ENCODE measurements at regions not wholly inside any gene's neighbourhood (a gene's known extent, or its start where the extent isn't known, plus 50 kb on each side); places are given as distances from the start of the nearest gene placed in this dataset.

DNA sequence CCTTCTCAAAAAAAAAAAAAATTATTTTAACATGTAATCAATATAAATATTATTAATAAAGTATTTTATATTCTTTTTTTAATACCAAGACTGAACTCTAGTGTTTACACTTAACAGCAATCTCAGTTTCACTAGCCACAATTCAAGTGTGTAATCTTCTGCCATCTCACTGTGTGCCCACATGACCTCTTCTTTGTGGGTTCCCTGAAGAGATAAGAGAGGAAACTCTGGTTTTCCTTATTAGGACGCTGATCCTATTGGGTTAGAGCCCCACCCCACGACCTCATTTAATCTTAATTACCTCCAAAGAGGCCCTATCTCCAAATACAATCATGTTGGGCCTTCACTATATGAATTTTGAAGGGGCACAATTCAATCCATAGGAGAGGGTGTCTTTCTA is 177.6 kb downstream of the STK31 start:
- no peaks in the 10 kb centered on the region for H3K4me1 ChIP-seq
- intact Hi-C loops (cut with DNase I; ENCODE audit: low total_unique reads): no loop called here
- H3K27ac ChIP-seq: no peak overlapping the region
- H3K4me3 ChIP-seq: no peak overlapping the region
- TF ChIP-seq, protein P1, sequence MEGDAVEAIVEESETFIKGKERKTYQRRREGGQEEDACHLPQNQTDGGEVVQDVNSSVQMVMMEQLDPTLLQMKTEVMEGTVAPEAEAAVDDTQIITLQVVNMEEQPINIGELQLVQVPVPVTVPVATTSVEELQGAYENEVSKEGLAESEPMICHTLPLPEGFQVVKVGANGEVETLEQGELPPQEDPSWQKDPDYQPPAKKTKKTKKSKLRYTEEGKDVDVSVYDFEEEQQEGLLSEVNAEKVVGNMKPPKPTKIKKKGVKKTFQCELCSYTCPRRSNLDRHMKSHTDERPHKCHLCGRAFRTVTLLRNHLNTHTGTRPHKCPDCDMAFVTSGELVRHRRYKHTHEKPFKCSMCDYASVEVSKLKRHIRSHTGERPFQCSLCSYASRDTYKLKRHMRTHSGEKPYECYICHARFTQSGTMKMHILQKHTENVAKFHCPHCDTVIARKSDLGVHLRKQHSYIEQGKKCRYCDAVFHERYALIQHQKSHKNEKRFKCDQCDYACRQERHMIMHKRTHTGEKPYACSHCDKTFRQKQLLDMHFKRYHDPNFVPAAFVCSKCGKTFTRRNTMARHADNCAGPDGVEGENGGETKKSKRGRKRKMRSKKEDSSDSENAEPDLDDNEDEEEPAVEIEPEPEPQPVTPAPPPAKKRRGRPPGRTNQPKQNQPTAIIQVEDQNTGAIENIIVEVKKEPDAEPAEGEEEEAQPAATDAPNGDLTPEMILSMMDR (IDR thresholded peaks at IDR 0.05): no peak
- no peaks in the 10 kb centered on the region for H3K9me3 ChIP-seq
- H3K36me3 ChIP-seq: no peaks in the 10 kb centered on the region
- DNase-seq: no peak
- H3K27me3 ChIP-seq: no peaks in the 10 kb centered on the region

DNA sequence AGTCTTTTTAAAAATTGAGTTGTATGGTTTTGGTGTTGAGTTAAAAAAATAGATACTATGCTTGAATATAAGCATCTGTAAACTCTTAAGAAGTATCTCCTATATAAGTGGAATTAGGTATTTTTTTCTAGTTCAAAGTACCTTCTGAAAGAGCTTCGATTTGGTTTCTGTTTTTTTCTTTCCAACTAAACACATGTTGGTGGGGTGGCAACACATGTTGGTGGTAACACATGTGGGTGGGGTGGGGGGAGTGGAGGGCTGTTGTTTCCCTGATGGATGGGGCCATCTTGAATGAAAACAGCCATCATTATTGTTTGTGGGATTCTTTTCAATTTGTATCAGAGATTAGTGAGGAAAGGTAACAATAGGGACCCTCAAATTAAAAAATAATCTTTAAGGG is 178.9 kb downstream of the STK31 start:
- no peak for DNase-seq
- TF ChIP-seq, protein P1 (IDR thresholded peaks at IDR 0.05): no peak
- Histone ChIP-seq H3K4me1 (no peaks in the 10 kb centered on the region), H3K9me3 (no peaks in the 10 kb centered on the region), H3K36me3 (no peaks in the 10 kb centered on the region), H3K4me3 (no peak overlapping the region), H3K27ac (no peak overlapping the region), H3K27me3 (no peaks in the 10 kb centered on the region)
- intact Hi-C loops (cut with DNase I; ENCODE audit: low total_unique reads): no loop called here

DNA sequence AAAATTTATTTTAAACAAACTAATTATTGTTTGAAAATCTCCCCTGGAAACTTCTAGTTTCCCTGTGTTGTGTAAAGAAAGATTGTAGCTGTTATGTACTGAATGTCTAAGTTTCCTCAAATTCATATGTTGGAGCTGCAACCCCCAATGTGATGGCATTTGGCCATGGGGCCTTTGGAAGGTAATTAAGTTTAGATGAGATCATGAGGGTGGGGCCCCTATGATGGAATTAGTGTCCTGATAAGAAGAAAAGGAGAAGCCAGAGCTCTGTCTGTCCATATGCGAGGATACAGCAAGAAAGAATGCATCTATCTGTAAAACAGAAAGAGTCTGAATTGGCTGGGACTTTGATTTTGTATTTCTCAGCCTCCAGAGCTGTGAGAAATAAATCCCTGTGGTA is 179.5 kb downstream of the STK31 start:
- intact Hi-C loops (cut with DNase I; ENCODE audit: low total_unique reads): no loop called here
- TF ChIP-seq, protein P1 (IDR thresholded peaks at IDR 0.05): no peak
- H3K27ac ChIP-seq: no peak overlapping the region
- no peaks in the 10 kb centered on the region for H3K36me3 ChIP-seq
- H3K27me3 ChIP-seq: no peaks in the 10 kb centered on the region
- no peaks in the 10 kb centered on the region for H3K9me3 ChIP-seq
- no peak overlapping the region for H3K4me3 ChIP-seq
- no peaks in the 10 kb centered on the region for H3K4me1 ChIP-seq
- DNase-seq: no peak

DNA sequence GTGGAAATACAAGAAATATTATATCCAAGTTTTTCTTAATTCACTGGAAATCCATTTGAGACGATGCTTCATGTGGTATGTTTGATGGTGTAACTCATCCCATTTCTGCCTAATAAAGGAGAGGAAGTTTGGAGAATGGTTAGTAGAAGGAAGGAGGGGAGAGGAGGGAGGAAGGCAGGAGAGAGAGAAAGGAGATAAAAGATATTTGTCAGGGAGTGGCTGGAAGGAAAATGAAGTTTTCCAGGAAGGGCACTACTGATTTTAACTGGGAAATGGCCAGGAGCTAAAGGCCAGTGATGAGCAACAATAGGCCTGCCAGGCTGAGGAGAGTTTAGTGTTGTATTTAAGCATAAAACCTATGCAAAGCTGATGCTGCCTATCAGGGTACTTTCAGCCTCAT is 182.0 kb downstream of the STK31 start:
- no peak overlapping the region for H3K27ac ChIP-seq
- no peaks in the 10 kb centered on the region for H3K4me1 ChIP-seq
- DNase-seq: no peak
- TF ChIP-seq, protein P1 (IDR thresholded peaks at IDR 0.05): no peak
- no peaks in the 10 kb centered on the region for H3K36me3 ChIP-seq
- H3K9me3 ChIP-seq: no peaks in the 10 kb centered on the region
- intact Hi-C loops (cut with DNase I; ENCODE audit: low total_unique reads): no loop called here
- no peak overlapping the region for H3K4me3 ChIP-seq
- no peaks in the 10 kb centered on the region for H3K27me3 ChIP-seq

DNA sequence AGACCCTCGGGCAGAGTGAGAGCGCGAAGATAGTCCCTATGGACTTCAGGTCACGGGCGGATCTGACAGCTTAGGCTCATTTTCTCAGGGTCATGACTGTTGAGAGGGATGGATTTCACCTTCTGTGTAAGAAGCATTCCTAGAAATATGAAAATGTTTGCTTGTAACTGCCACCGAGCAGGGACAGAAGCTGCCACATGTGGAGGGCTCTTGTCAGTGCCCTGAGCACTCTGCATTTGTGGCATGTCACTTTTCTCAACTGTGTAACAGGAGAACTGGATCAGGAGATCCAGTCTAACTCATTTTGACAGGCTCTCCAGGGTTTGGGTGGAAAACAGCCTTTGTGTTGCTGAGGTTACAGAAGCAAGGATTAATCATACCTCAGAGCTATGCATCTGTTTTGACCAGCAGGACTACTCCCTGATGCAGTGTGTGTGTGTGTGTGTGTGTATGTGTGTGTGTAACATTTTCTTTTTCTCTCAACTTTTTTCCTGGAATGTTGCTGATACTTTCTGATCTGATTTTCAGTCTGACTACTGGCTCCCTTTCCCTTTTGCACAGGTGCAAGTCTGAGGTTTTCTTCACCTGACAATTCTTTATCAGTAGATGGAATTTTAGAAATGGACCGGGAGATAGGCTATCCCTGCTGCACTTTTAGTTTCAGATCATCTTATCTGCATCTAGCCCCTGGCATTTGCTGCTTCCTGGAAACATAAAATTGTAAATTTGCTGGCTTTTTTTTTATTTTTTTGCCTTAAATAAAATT is 183.3 kb downstream of the STK31 start:
- Histone ChIP-seq H3K27me3 (no peaks in the 10 kb centered on the region), H3K4me3 (no peak overlapping the region), H3K9me3 (no peaks in the 10 kb centered on the region), H3K27ac (no peak overlapping the region), H3K36me3 (no peaks in the 10 kb centered on the region), H3K4me1 (no peaks in the 10 kb centered on the region)
- DNase-seq: no peak
- TF ChIP-seq, protein P1 (IDR thresholded peaks at IDR 0.05): no peak
- intact Hi-C loops (cut with DNase I; ENCODE audit: low total_unique reads): no loop called here

All from tibial artery (tissue), 4 donors.